HTR-8/SVneo (cell line): ENCODE measurements at regions not wholly inside any gene's neighbourhood (a gene's known extent, or its start where the extent isn't known, plus 50 kb on each side); places are given as distances from the start of the nearest gene placed in this dataset.

Source experiments
- DNase-seq: peaks from one replicate; pipeline ENCODE4 v3.0.0; 2011; ENCODE audit warnings: low spot score, mixed read lengths; ENCODE audit not compliant: insufficient read length
- FAIRE-seq: peaks from 2 replicates; lab custom pipeline; 2011; peaks lifted over from hg19 to GRCh38; lab: Jason Lieb, UNC

- DNase-seq = no peak
- FAIRE-seq = no peak
These were observed 146.7 kb upstream of the LRFN2 start for GRCh38 chr6:40733770-40734396.

DNA sequence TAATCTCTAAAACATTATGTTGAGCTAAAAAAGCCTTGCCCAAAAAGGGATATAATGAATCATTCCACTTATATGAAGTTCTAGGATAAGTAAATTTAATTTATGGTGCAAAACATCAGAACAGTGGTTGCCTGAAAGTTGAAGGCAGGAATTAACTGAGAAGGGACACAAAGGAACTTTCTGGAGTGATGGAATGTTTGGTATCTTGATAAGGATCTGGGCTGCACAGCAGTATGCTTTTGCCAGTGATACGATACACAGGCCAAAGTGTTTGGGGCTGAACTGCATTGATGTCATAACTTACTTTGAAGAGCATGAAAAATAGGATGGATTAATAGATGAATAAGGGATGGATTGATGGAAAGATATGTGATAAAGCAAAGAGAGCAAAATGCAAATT lies 146.1 kb upstream of the LRFN2 start:
- DNase-seq (no peak), FAIRE-seq (no peak)

- no peak for FAIRE-seq
- DNase-seq = no peak
These were observed 145.7 kb upstream of the LRFN2 start for GRCh38 chr6:40732878-40733277.

GRCh38 chr6:40728643-40729042 lies 141.5 kb upstream of the LRFN2 start:
- no peak for FAIRE-seq
- no peak for DNase-seq

- FAIRE-seq (no peak), DNase-seq (no peak)
These were observed 140.1 kb upstream of the LRFN2 start for GRCh38 chr6:40727271-40727670.

DNA sequence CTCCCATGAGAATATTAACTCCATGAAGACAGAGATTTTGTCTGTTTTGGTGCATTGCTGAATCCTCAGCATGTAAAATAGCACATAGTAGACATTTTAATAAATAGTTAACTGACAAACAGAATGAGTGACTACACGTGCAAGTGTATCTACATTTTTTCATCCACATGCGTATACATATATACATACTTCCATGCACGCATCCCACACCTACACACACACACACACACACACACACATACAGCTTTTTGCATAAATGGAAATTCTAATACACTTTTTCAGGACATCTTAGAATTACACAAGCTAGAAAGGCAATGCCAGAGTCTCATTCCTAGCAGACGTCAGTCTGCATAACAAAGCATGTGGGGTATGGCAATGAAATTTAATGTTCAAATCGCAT lies 139.7 kb upstream of the LRFN2 start:
- no peak for FAIRE-seq
- no peak for DNase-seq

DNA sequence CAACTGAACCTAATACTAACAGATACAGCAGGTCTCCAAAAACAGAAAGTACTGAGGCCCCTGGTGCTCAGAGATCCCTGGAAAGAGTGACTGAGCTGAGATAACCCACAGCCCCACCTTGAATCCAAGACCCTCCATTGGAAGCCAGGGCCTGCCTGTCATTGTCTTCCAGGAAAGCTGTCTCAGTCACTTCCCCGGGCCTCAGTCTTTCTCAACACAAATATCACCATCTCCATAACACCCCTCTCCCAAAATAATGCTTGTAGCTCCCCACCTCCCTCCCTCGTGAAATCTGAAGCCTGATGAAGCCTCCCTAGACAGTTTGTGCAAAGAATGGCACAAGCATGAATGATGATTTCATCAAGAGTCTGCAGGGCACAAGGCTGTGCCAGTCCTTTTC lies 138.2 kb upstream of the LRFN2 start:
- DNase-seq (no peak), FAIRE-seq (no peak)

DNA sequence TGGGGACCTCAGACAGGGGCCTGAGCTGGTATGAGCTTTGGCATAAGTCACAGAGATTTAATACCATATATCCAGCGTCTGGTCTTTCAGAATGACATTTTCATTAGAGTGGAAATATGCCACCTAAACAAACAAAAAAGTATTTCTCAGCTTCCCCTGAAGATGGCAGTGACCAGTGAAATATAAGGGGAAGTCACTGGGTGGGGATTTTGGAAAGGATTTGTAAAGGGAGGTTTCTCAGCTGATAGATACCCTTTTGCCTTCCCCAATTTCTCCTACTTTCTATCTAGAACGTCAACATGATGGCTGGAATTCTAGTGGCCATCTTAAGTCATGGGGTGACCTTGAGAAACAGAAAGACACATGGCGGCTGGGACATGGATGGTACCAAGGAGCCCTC lies 137.7 kb upstream of the LRFN2 start:
- DNase-seq (no peak), FAIRE-seq (no peak)

DNA sequence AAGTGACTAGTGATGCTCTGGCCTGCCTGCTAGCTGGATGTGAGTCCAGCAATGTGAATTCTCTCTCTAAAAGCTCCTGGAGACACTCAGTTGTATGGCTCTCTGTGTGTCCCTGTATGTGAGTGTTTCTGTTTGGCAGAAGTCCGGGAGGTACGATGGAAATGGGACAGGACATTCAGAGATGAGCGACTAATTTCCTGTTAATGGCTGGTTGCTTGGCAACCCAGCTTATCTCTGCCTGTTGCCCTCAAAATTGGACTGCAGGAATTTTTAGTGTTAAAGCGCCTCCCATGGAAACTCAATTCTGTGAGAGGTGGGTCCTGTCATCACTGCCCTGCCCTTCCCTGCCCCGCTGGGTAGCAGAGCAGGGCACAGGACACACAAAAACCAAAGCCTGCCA lies 136.8 kb upstream of the LRFN2 start:
- FAIRE-seq (no peak), DNase-seq (no peak)

GRCh38 chr6:40722553-40723258 lies 135.5 kb upstream of the LRFN2 start:
- FAIRE-seq = no peak
- DNase-seq = no peak

GRCh38 chr6:40722091-40722490 lies 134.9 kb upstream of the LRFN2 start:
- no peak for FAIRE-seq
- no peak for DNase-seq

- FAIRE-seq (no peak), DNase-seq (no peak)
These were observed 134.2 kb upstream of the LRFN2 start for GRCh38 chr6:40721271-40721952.

- DNase-seq = no peak
- FAIRE-seq = no peak
These were observed 133.2 kb upstream of the LRFN2 start for GRCh38 chr6:40720375-40720748.

DNA sequence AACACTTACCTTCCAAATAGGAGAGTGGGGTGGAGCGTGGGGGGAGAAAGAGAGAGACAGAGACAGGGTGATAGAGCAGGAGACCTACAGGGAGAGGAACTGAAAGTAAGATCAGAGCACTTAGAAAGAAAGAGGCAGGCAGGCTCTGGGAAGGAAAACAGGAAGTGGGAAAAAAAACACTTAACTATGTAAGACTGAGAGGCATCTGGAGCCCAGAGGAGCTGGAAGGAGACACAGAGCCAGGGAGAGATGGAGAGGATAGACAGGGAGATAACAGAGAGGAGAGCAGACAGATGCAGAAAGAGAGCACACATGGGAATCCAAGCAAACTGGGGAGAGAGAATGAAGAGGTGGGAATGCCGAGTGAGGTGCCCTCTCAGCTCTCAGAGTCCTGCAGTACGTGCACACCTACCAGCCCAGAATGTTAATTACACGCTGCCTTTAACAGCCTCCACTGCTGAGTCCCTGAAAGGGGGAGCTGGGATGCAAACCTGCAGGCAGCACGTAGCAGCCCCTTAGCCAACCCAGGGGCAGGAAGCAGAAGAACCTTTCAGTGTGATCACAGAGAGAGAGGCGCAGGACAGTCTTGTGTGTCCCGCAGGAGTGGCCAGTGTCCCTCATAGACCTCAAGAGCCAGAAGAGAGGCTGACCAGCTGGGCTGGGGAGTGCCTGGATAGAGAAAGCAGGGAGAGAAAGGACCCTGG lies 132.7 kb upstream of the LRFN2 start:
- FAIRE-seq (no peak), DNase-seq (peak; percentile 39)

GRCh38 chr6:40718401-40718800 lies 131.2 kb upstream of the LRFN2 start:
- FAIRE-seq = no peak
- DNase-seq = no peak

DNA sequence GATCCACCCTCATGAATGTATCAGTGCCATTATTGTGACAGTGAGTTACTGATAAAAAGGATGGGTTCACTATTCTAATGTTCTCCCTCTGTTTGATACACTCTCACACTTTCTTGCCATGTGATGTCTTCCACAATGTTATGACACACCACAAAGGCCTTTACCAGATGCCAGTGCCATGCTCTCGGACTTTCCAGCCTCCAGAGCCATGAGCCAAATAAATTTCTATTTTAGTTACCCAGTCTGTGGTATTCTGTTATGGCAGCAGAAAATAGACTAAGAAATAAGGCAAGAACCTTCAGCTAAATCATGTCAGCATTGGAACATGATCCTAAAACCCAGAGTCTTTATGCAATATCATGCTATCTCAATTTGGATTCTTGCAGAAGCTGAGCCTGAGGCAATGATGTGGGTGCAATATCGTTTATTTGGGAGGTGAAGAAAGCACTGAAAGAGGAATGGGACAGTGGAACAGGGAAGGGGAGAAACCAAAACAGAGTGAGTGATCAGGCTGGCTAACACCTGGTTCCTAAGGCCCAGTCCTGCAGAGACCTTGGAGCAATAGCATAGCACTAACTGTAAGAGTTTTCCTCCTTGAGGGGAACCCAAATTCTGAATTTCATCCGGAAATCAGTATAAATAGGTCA lies 130.4 kb upstream of the LRFN2 start:
- DNase-seq = no peak
- FAIRE-seq = no peak

DNA sequence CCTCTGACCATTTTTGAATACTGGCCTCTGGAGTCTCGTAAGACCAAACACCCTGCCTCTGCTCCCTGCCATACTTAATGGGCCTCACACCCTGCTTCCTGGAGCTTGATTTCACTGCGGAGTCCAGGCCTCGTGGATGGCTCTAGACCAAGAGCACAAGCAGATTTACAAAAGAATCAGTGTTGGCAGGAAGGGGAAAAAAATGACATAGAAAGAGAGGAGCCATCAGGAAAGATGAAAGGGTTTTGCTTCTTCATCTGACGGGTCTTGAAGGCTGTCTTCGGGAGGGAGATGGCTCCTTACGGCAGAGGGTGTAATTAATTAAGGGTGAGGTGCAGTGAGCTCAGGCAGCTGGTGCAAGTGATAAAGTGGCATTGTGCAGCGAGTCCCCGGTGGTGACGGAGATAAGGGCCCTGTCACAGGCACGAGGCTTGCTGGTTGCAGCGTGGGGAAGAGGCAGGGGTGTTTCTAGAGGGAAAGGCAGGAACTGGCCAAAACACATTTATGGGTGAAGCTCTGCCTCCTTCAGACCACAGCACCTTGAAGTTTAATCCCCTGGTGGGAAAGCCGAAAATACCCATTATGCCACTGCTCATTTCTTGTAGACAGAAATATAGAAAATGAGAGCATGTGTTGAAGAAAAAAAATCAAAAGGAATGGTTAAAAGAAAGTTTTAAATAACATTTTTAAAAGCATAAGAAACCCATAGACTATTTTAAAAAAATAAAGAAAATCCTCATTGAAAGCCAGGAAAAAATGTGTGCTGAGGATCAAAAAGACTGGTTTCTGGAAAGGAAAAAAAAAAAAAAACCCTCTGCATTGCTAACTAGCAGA lies 128.6 kb upstream of the LRFN2 start:
- FAIRE-seq (no peak), DNase-seq (no peak)

- no peak for FAIRE-seq
- DNase-seq = no peak
These were observed 127.7 kb upstream of the LRFN2 start for GRCh38 chr6:40714576-40715564.

- FAIRE-seq (no peak), DNase-seq (no peak)
These were observed 127.0 kb upstream of the LRFN2 start for GRCh38 chr6:40714143-40714542.
